Activated CD4-positive, alpha-beta T cell treated with anti-CD3 and anti-CD28 coated beads, Interleukin-2, amount 50 U/mL, for 16 hours (primary cell): ENCODE measurements at regions not wholly inside any gene's neighbourhood (a gene's known extent, or its start where the extent isn't known, plus 50 kb on each side); places are given as distances from the start of the nearest gene placed in this dataset.
"Not testable (repeated sequence)": the region's sequence is repeated elsewhere in the genome, so short reads cannot be mapped to it uniquely, and the experiment has no call there.

Experiments
- DNase-seq: peaks from one replicate; pipeline ENCODE4 v3.0.0-alpha.2; 2020

DNA sequence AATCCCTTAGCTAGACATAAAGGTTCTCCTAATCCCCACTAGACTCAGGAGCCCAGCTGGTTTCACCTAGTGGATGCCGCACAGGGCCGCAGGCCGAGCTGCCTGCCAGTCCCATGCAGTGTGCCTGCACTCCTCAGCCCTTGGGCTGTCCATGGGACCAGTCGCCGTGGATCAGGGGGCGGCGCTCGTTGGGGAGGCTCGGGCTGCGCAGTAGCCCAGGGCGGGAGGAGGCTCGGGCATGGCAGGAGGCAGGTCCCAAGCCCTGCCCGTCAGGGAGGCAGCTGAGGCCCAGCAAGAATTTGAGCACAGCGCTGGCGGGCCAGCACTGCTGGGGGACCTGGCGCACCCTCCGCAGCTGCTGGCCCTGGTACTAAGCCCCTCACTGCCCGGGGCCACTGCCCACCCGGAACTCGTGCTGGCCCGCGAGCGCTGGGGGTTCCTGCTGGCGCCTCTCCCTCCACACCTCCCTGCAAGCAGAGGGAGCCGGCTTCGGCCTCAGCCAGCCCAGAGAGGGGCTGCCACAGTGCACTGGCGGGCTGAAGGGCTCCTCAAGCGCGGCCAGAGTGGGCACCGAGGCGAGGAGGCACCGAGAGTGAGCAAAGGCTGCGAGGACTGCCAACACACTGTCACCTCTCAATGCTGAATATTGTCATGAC is 307.8 kb downstream of the C6orf118 start:
- no peak for DNase-seq

DNA sequence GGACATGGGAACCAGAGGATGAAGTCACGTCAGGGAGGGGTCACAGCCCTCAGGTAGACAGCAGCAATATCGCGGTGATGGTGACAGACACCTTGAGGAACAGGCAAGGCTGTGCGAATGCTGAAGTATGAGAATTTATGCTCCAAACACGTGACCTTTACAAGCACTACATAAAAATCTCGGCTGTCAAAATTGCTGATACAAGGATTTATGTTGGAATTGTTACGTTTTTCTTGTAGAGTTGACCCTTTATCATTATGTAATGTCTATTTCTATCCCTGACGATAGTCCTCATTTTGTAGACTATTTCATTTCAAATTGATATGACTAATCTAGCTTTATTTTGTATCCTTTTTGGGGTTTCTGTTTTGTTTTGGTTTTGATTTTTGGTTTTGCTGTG is 311.1 kb downstream of the C6orf118 start:
- DNase-seq, result no peak

GRCh38 chr6:164996838-164997237 is 312.6 kb downstream of the C6orf118 start:
- DNase-seq, result no peak

GRCh38 chr6:164991573-164991972 is 317.8 kb downstream of the C6orf118 start:
- no peak for DNase-seq

DNA sequence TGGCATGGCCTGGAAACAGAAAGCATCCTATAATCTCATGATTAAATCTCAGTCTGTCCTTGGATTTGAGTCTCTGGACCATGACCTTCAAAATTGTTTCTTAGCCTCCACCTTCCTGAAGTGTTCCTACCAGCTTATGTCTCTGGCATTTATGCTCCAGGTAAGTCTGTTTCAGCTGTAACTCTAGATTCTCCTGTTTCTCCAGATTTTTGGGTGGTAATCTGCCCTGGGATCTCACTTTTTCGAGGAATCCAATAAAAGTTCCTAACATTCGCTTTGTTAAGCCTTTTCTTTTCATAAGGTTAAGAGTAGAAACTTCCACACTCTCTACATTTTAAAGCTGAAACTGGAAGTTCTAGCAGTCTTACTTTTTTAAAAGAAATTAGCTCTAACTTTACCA is 318.5 kb downstream of the C6orf118 start:
- no peak for DNase-seq

- DNase-seq, result no peak
These were observed 327.0 kb downstream of the C6orf118 start for GRCh38 chr6:164982389-164982788.

DNA sequence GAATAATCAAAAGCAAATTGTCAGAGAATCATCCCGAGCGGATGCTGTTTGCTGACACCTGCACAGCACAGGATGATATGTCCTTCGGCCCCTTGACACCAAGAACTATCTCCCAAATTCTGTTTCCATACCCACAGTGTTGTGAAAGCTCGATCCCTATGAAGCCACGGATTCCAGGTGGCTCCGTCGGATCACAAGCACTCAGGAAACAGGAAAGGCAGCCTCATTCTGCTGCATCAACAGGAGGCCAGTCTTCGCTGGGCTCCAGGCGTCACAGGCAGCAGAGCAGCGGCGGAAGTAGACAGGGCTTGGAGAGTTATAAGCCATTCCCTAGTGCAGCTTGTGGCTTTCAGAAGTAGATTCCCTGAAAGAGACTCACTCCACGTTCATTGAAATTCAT is 342.3 kb downstream of the C6orf118 start:
- no peak for DNase-seq

GRCh38 chr6:164962805-164963204 is 346.6 kb downstream of the C6orf118 start:
- no peak for DNase-seq

GRCh38 chr6:164947164-164947563 is 362.2 kb downstream of the C6orf118 start:
- DNase-seq, result no peak

GRCh38 chr6:164942271-164942670 is 367.1 kb downstream of the C6orf118 start:
- no peak for DNase-seq

DNA sequence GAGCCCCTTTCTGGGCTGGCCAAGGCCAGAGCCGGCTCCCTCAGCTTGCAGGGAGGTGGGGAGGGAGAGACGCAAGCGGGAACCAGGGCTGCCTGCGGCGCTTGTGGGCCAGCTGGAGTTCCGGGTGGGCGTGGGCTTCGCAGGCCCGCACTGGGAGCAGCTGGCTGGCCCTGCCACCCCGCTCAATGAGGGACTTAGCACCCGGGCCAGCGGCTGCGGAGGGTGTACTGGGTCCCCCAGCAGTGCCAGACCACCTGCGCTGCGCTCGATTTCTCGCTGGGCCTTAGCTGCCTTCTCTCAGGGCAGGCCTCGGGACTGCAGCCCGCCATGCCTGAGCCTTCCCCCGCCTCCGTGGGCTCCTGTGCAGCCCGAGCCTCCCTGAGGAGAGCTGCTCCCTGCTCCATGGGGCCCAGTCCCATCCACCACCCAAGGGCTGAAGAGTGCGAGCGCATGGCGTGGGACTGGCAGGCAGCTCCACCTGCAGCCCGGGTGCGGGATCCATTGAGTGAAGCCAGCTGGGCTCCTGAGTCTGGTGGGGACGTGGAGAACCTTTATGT is 376.1 kb downstream of the C6orf118 start:
- DNase-seq, result not testable (repeated sequence)

DNA sequence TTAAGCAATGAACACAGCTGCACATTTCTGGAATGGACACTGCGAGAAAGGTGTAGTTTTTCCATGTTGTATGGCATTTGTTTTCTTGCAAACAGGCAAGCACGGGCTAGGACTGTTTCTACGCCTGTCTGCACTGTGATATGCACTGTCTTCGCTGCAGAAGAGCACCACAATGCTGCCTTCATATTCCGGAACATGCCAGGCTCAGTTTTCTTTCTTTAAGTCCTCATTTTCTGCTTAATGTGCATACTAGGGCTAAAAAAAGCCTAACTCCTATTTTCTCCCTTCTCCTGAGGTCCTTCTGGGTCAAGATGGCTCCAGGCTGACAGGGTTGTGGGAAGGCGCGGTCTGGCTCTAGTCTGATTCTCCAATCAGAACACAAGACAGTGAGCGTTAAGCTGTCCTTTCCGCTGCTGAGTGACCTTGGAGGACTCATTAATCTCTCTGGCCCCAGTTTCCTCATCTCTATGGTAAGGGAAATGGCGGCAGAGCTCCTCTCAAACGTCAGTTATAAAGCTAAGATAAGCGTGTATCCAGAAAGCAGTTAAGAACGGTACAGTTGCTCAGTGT is 379.9 kb downstream of the C6orf118 start:
- no peak for DNase-seq

DNA sequence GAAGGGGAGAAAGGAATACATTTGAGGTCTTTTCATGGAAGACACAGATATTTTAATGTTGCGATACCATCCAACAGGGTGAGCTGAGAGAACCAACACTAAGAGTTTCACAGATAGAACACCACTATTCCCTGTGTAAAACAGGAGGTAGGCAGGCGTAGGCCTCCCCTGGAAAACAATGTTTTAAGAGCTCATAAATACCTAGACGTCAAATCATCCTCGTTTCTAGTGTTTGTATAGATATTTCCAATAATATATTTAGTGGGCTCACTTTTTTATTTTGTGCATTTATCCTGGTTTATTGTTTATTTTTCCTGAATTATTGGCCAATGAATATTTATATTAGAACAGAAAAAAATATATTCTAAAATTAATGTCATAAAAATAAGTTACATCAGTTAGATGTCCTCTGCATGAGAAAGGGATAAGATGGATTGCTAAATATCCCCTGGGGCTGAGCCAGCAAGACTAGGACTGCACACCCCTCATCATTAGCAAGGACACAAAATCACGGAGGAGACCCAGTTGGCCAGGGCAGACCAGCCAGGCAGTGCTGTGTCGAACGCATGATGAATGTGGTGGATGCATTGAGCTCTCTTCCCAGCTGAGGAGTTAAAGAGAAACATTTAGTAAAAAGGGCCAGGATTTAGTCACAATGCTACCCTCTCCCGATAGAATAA is 380.5 kb downstream of the C6orf118 start:
- no peak for DNase-seq

GRCh38 chr6:164928057-164928727 is 381.2 kb downstream of the C6orf118 start:
- no peak for DNase-seq

GRCh38 chr6:164927288-164928056 is 381.9 kb downstream of the C6orf118 start:
- DNase-seq, result peak; percentile 58

DNA sequence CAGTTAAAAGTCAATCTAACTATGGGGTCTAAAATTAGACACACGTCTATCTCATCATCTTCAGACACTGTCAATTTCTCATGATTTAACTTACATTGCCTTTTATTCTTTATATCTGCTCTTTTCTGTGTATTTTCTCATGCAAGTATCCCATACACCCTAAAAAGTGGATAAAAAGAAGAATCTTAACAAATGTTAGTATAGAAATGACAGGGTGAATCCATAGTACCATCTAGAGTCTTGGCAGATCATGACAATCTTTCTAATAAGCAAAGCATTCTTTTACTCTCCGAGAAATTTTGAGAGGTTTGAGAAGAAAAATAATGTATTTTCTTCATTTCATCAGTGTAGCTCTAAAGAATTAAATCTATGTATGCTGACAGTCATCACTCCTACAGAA is 382.7 kb downstream of the C6orf118 start:
- no peak for DNase-seq

DNA sequence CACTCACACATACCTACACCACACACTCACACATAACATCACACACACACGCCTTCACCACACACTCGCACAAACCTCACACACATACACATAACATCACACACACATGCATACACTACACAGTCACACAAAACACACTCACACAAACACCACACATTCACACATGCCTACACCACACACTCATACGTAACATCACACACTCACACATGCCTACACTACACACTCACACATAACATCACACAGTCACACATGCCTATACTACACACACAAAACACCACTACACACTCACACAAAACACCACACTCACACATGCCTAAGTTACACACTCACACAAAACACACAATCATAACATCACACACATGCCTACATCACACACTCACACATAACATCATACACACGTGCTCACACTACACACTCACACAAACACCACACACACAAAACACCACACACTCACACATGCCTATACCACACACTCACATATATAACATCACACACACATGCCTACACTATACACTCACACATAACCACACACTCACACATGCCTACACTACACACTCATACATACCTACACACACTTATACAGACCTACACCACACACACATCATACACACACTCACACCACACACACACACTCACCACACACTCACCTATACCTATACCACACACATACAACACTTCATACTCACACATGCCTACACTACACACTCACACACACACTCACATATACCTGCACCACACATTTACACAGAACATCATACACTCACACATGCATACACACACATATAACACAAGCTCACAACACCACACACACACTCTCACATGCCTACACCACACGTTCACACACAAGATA is 383.5 kb downstream of the C6orf118 start:
- no peak for DNase-seq

- DNase-seq, result no peak
These were observed 384.7 kb downstream of the C6orf118 start for GRCh38 chr6:164924674-164925073.

DNA sequence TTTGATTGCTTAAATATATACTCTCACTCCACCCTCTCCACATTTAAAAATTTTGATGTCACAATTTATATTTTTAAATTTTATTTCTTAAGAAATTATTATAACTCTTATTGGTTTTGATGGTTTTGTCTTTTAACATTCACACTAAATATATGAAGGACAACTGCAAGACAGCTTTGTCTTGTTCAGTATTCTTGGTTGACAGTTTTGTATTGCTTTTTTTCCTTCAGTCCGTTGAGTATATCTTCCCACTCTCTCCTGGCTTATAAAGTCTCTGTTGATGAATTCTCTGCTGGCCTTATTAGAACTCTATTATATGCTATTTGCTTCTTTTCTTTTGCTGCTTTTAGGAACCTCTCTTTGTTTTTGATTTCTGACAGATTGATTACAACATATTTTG is 392.2 kb downstream of the C6orf118 start:
- no peak for DNase-seq

DNA sequence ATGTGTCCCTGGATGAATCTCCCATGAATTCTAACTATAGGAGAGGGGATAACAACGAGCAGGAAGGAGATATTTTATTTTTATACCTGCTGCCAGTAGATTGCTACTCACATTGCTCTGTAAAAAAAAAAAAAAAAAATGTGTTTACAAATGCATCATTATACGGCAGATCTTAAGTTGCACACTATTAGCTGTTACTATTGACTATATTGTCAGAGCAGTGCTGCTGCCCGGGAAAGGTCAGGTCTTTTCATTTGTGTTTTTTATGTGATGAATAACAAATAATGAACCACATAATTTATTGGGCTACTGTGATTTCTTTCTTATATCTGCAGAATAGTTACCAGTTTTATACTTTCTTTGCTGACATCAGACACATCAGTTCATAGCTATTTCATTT is 393.3 kb downstream of the C6orf118 start:
- no peak for DNase-seq

GRCh38 chr6:164911873-164912580 is 397.4 kb downstream of the C6orf118 start:
- no peak for DNase-seq
